ENCODE measurements at regions not wholly inside any gene's neighbourhood (a gene's known extent, or its start where the extent isn't known, plus 50 kb on each side); places are given as distances from the start of the nearest gene placed in this dataset.

DNA sequence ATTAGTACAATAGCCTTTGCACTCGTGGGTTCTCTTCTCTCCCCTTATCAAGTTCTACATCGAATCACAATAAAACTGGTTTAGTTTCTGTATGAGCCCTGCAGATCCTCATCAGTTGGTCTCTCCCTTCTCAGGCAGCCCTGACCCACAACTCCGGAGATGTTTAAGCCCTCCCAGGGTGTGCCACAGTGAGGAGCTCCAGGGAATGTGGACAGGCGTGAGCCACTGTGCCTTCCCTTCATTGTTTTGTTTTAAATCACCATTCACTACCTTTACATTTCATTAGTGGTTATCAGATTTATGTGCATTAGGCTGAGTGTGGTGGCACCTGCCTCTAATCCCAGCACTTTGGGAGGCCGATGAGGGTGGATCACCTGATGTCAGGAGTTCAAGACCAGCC, 133.2 kb downstream of the LARP7 start:
- TF ChIP-seq, protein P1, sequence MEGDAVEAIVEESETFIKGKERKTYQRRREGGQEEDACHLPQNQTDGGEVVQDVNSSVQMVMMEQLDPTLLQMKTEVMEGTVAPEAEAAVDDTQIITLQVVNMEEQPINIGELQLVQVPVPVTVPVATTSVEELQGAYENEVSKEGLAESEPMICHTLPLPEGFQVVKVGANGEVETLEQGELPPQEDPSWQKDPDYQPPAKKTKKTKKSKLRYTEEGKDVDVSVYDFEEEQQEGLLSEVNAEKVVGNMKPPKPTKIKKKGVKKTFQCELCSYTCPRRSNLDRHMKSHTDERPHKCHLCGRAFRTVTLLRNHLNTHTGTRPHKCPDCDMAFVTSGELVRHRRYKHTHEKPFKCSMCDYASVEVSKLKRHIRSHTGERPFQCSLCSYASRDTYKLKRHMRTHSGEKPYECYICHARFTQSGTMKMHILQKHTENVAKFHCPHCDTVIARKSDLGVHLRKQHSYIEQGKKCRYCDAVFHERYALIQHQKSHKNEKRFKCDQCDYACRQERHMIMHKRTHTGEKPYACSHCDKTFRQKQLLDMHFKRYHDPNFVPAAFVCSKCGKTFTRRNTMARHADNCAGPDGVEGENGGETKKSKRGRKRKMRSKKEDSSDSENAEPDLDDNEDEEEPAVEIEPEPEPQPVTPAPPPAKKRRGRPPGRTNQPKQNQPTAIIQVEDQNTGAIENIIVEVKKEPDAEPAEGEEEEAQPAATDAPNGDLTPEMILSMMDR (conservative IDR thresholded peaks at IDR 0.05): no peak
- TF ChIP-seq ZFX (IDR thresholded peaks at IDR 0.05): no peak
